ENCODE measurements at regions not wholly inside any gene's neighbourhood (a gene's known extent, or its start where the extent isn't known, plus 50 kb on each side); places are given as distances from the start of the nearest gene placed in this dataset.

DNA sequence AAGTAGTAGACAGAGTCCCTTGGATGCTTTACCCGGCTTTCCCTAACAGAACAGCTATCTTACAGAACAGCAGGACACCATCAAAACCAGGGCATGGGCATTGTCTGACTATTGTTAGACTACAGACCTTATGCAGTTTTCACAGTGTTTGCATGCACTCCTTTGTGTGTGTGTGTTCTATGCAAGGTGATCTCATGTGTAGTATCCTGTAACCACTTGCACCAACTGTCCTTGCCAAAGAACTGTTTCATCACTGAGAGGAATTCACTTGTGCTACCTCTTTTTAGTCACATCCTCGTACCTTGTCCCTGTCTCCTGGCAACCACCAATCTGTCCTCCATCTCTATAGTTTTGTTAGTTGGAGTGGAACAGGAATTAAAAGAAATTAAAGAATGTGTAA, 183.6 kb upstream of the PZP start:
- TF ChIP-seq, protein P1, sequence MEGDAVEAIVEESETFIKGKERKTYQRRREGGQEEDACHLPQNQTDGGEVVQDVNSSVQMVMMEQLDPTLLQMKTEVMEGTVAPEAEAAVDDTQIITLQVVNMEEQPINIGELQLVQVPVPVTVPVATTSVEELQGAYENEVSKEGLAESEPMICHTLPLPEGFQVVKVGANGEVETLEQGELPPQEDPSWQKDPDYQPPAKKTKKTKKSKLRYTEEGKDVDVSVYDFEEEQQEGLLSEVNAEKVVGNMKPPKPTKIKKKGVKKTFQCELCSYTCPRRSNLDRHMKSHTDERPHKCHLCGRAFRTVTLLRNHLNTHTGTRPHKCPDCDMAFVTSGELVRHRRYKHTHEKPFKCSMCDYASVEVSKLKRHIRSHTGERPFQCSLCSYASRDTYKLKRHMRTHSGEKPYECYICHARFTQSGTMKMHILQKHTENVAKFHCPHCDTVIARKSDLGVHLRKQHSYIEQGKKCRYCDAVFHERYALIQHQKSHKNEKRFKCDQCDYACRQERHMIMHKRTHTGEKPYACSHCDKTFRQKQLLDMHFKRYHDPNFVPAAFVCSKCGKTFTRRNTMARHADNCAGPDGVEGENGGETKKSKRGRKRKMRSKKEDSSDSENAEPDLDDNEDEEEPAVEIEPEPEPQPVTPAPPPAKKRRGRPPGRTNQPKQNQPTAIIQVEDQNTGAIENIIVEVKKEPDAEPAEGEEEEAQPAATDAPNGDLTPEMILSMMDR (IDR thresholded peaks at IDR 0.05): no peak
- ATAC-seq (ENCODE audit: low FRiP score): no peak
- DNase-seq (ENCODE audit: low spot score): no peak

DNA sequence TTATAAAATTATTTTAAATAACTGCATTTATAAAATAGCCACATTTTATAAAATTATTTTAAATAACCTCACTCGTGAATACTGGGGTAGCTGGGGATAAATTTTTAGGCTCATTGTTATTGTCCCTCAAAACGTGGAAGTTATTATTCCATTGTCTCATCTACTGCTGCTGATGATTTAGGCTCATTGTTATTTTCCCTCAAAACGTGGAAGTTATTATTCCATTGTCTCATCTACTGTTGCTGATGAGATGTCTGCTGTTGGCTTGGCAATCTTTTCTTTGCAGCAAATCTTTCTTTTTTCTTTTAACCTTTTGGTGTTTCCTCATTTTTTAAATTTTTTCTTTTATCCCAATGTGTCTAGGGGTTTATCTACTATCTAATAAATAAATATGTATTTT, 182.6 kb upstream of the PZP start:
- TF ChIP-seq, protein P1 (IDR thresholded peaks at IDR 0.05): no peak
- DNase-seq (ENCODE audit: low spot score): no peak
- ATAC-seq (ENCODE audit: low FRiP score): no peak

DNA sequence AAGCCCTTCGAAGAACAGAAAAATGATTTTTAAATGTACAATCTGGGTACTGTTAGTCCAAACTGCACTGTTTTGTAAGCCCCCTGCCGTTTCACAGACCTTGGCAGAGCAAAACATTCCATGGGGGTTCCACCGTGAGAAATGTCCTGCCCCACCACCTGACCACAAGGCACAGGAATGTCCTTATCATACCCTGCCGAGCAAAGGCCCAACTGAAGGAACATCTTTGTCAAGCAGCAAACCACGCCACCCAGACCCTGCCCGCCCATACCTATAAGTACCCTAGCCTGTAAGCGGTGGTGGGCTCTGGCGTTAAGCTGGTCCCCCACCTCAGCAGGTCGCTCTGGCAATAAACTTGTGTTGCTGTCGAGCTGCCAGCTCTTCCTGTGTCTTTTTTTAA, 181.6 kb upstream of the PZP start:
- DNase-seq (ENCODE audit: low spot score): no peak
- ATAC-seq (ENCODE audit: low FRiP score): no peak
- TF ChIP-seq, protein P1 (IDR thresholded peaks at IDR 0.05): no peak

DNA sequence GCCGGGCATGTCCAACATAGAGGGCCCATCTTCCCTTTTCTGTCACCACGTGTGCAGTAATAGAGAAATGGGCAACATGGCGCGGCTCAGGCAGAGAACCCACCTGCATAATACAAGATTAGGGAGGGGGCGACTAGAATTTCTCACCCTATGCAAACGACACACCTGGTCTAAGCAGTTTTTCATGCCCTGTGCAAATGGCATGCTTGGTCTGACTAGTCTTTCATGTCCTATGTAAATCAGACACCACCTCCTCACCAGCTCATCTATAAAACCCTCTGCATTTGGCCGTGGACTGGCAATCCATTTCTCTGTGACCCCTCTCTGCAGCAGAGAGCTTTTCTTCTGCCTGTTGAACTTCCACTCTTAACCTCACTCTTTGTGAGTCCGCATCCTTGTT, 180.2 kb upstream of the PZP start:
- TF ChIP-seq, protein P1 (IDR thresholded peaks at IDR 0.05): no peak
- DNase-seq (ENCODE audit: low spot score) (no peak), ATAC-seq (ENCODE audit: low FRiP score) (no peak)

DNA sequence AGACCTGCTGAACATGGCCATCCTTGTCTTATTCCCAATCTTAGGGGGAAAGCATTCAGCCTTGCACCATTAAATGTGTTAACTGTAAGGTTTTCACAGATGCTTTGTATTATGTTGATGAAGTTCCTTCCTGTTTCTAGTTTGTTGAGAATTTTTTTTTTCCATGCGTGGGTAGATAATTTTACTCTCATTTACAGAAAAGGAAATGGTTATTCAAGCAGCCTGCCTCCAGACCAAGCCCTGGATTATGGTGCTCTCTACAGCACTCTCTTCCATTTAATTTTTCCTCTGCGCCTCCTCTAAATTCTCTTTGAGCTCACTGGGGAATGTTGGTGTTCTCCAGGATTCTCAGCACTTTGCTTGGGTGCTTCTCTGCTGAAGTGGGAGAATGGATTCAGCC, 179.3 kb upstream of the PZP start:
- ATAC-seq (ENCODE audit: low FRiP score): no peak
- TF ChIP-seq, protein P1 (IDR thresholded peaks at IDR 0.05): no peak
- DNase-seq (ENCODE audit: low spot score): no peak

DNA sequence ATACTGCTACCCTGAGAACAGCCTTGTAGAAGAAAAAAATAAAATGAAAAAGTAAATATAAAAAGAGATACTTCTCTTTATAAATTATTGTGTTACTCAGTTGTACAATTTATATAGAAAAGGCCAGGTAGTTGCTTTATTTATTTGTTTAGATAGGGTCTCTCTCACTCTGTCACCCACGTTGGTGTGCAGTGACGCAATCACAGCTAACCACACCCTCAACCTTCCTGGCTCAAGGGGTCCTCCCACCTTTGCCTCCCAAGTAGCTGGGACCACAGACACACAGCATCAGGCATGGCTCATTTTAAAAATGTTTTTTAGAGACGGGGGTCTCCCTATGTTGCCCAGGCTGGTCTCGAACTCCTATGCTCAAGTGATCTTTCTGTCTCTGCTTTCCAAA, 175.4 kb upstream of the PZP start:
- TF ChIP-seq, protein P1 (IDR thresholded peaks at IDR 0.05): no peak
- no peak for ATAC-seq (ENCODE audit: low FRiP score)
- no peak for DNase-seq (ENCODE audit: low spot score)

DNA sequence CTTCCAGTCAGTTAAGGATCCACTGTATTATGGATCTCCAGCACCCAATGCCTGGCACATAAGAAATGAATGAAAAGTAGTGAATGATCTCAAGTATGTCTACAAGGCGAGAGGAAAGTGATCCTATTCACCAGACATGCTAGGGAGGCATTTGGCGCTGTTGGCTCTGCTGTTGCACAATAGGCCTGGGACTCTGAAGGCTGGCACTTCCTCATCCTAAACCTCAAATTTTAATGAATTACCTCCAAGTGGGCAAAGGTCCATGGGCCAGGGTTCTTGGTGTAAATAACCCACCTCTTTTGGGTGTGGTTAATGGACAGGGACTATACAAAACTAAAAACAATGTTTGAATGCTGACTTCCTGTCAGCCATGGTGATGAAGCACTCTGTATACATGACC, 173.4 kb upstream of the PZP start:
- no peak for ATAC-seq (ENCODE audit: low FRiP score)
- no peak for DNase-seq (ENCODE audit: low spot score)
- TF ChIP-seq, protein P1 (IDR thresholded peaks at IDR 0.05): no peak
